HCT116 (cell line): ENCODE measurements at regions not wholly inside any gene's neighbourhood (a gene's known extent, or its start where the extent isn't known, plus 50 kb on each side); places are given as distances from the start of the nearest gene placed in this dataset.

Source experiments
- ATAC-seq: fragments of 200-7000 bp; cut with Tn5 transposase; 2 replicates; pipeline ENCODE4 v1.9.1; 2020; ENCODE audit warnings: mild to moderate bottlenecking, moderate library complexity
- BruUV-seq: library from RNA; stranded (reverse); fragments of 400-500 nt; replicated peaks from 2 replicates; lab custom pipeline; 2021; lab: Mats Ljungman, UMichigan
- CTCF ChIA-PET: fragments of 300-600 bp; sonication (Branson Sonifier 250); formaldehyde crosslinking; loops from one replicate; lab custom pipeline; 2021; ENCODE audit warnings: antibody characterized with exemption; lab: Charles Lee
- POLR2A ChIA-PET: fragments of 300-600, 350-600 bp; sonication (Branson Sonifier 250); formaldehyde crosslinking; loops from one replicate; lab custom pipeline; 2021; ENCODE audit warnings: antibody characterized with exemption; lab: Charles Lee
- RAD21 ChIA-PET, 2 experiments: fragments of 300-600 bp; sonication (Branson Sonifier 250); formaldehyde crosslinking; loops; one replicate each; lab custom pipeline; 2023; ENCODE audit warnings: low total read pairs in 2 of 2; ENCODE audit not compliant: uncharacterized antibody in 2 of 2, unreplicated experiment in 2 of 2, low non-redundant PET in 1 of 2; lab: Charles Lee
- DNase-seq: peaks from one replicate; pipeline ENCODE4 v3.0.0-alpha.2; 2010; ENCODE audit warnings: low read depth, low spot score
- H2AFZ ChIP-seq: fragments of 200-600 bp; shearing (Covaris generic), sonication (generic); 2 replicates; pipeline ENCODE4 v1.6.1; 2017; ENCODE audit warnings: low read depth, mixed run types, mixed read lengths, antibody characterized with exemption, low read length; ENCODE audit not compliant: poor library complexity, severe bottlenecking
- H3K27ac ChIP-seq: 2 replicates; pipeline ENCODE4 v1.5.1; 2012; ENCODE audit warnings: low read depth, low read length
- H3K27me3 ChIP-seq: fragments of 200-600 bp; sonication (generic); 2 replicates; pipeline ENCODE4 v1.6.1; 2016; ENCODE audit warnings: mixed run types, low read length, mixed read lengths; ENCODE audit not compliant: insufficient read depth
- H3K36me3 ChIP-seq, 2 experiments: fragments of 200-500 bp in 1 of 2; fragments of 200-600 bp in 1 of 2; sonication (Bioruptor generic) in 1 of 2; sonication (generic) in 1 of 2; 2 replicates each; pipeline versions ENCODE4 v1.5.1 to v1.6.1; 2014 to 2016; ENCODE audit warnings: low read length in 2 of 2, inconsistent platforms in 1 of 2, mixed read lengths in 1 of 2, mixed run types in 1 of 2; ENCODE audit not compliant: insufficient read depth in 2 of 2, control insufficient read depth in 1 of 2
- H3K4me1 ChIP-seq, 2 experiments: fragments of 200-600 bp in 1 of 2; sonication (generic) in 1 of 2; 2 replicates each; pipeline versions ENCODE4 v1.5.1 to v1.6.1; 2012 to 2017; ENCODE audit warnings: low read length in 2 of 2, inconsistent platforms in 1 of 2, mild to moderate bottlenecking in 1 of 2, mixed read lengths in 1 of 2, mixed run types in 1 of 2, moderate library complexity in 1 of 2; ENCODE audit not compliant: insufficient read depth in 2 of 2, control insufficient read depth in 1 of 2
- H3K4me2 ChIP-seq: fragments of 200-600 bp; sonication (generic); 2 replicates; pipeline ENCODE4 v1.6.1; 2017; ENCODE audit warnings: mixed run types, low read length, mixed read lengths
- H3K4me3 ChIP-seq, 2 experiments: fragments of 200-600 bp in 1 of 2; sonication (generic) in 1 of 2; replicated peaks in 1 of 2; 2 replicates each; pipeline ENCODE4 v1.5.1; 2011 to 2016; ENCODE audit warnings: low read length in 2 of 2, control low read depth in 1 of 2, low read depth in 1 of 2, mild to moderate bottlenecking in 1 of 2, mixed read lengths in 1 of 2, mixed run types in 1 of 2
- H3K79me2 ChIP-seq: fragments of 200-600 bp; sonication (generic); 2 replicates; pipeline ENCODE4 v1.6.1; 2017; ENCODE audit warnings: mild to moderate bottlenecking, mixed run types, low read length, moderate library complexity, mixed read lengths; ENCODE audit not compliant: insufficient read depth
- H3K9ac ChIP-seq: fragments of 200-600 bp; sonication (generic); 2 replicates; pipeline ENCODE4 v1.6.1; 2016; ENCODE audit warnings: low read length, mixed read lengths
- H3K9me2 ChIP-seq: fragments of 200-600 bp; sonication (generic), shearing (Covaris generic); 2 replicates; pipeline ENCODE4 v1.6.1; 2017; ENCODE audit warnings: mixed run types, mild to moderate bottlenecking, moderate library complexity; ENCODE audit not compliant: insufficient read depth
- H3K9me3 ChIP-seq, 2 experiments: fragments of 200-500 bp in 1 of 2; fragments of 200-600 bp in 1 of 2; sonication (Bioruptor generic) in 1 of 2; sonication (generic) in 1 of 2; 2 replicates each; pipeline ENCODE4 v1.6.1; 2014 to 2017; ENCODE audit warnings: low read length in 2 of 2, mixed read lengths in 2 of 2, inconsistent platforms in 1 of 2, low read depth in 1 of 2, mild to moderate bottlenecking in 1 of 2, mixed run types in 1 of 2, moderate library complexity in 1 of 2; ENCODE audit not compliant: control insufficient read depth in 1 of 2, insufficient read depth in 1 of 2
- H4K20me1 ChIP-seq: fragments of 200-600 bp; sonication (generic), shearing (Covaris generic); 2 replicates; pipeline ENCODE4 v1.6.1; 2017; ENCODE audit warnings: mixed run types, mild to moderate bottlenecking, moderate library complexity; ENCODE audit not compliant: insufficient read depth
- CEBPB ChIP-seq: IDR thresholded peaks from 2 replicates; pipeline ENCODE4 v1.6.1; 2012; ENCODE audit warnings: low read depth
- CTCF ChIP-seq, 3 experiments: fragments of 200-600 bp in 1 of 3; sonication (generic) in 1 of 3; IDR thresholded peaks in 2 of 3; conservative IDR thresholded peaks in 1 of 3; 2 replicates each; pipeline ENCODE4 v1.5.1; 2012 to 2017; ENCODE audit warnings: low read depth in 2 of 3, low read length in 2 of 3, antibody characterized with exemption in 1 of 3, borderline replicate concordance in 1 of 3, control low read depth in 1 of 3, mild to moderate bottlenecking in 1 of 3, mixed read lengths in 1 of 3, mixed run types in 1 of 3, moderate library complexity in 1 of 3; ENCODE audit not compliant: insufficient read depth in 1 of 3
- EZH2 ChIP-seq: fragments of 200-600 bp; sonication (generic); IDR thresholded peaks from 2 replicates; pipeline ENCODE4 v1.6.1; 2017; ENCODE audit warnings: antibody characterized with exemption, mixed run types
- EZH2phosphoT487 ChIP-seq: fragments of 200-600 bp; IDR thresholded peaks from 2 replicates; pipeline ENCODE4 v1.6.1; 2018; ENCODE audit warnings: antibody characterized with exemption, borderline replicate concordance
- POLR2AphosphoS5 ChIP-seq: IDR thresholded peaks from 2 replicates; pipeline ENCODE4 v1.6.1; 2011; ENCODE audit warnings: mild to moderate bottlenecking, low read depth, low read length, moderate library complexity
- RAD21 ChIP-seq: IDR thresholded peaks from 2 replicates; pipeline ENCODE4 v1.6.1; 2012; ENCODE audit warnings: low read depth, mild to moderate bottlenecking
- SRF ChIP-seq: IDR thresholded peaks from 2 replicates; pipeline ENCODE4 v1.6.1; 2012; ENCODE audit warnings: low read depth
- TCF7L2 ChIP-seq: IDR thresholded peaks from 2 replicates; pipeline ENCODE4 v1.7.0; 2011; ENCODE audit warnings: borderline replicate concordance, inconsistent platforms; ENCODE audit not compliant: insufficient read depth, insufficient read length; ENCODE audit errors: extremely low read depth
- YY1 ChIP-seq: IDR thresholded peaks from 2 replicates; pipeline ENCODE4 v1.6.1; 2011; ENCODE audit warnings: low read length, low read depth, moderate library complexity, mild to moderate bottlenecking; ENCODE audit not compliant: insufficient replicate concordance; ENCODE audit errors: extremely low read depth
- ZFX ChIP-seq: fragments of 450-650 bp; IDR thresholded peaks from 2 replicates; pipeline ENCODE4 v1.6.1; 2017
- intact Hi-C: fragments of 100-400 bp; cut with micrococcal nuclease; formaldehyde crosslinking; loops from 2 replicates; pipeline ENCODE4 v1.10.0; 2022
- TF ChIP-seq, protein P1 (sequence below): IDR thresholded peaks from 2 replicates; pipeline ENCODE4 v1.6.1; 2012

- H3K9me2 ChIP-seq, result no peaks in the 10 kb centered on the region
- H3K9ac ChIP-seq, result no peak overlapping the region
- H3K27ac ChIP-seq, result no peak overlapping the region
- BruUV-seq, result no TSS peak
- RAD21 ChIA-PET, result no interaction called here
- no peaks in the 10 kb centered on the region for H3K27me3 ChIP-seq
- ATAC-seq, result no peak
- H2AFZ ChIP-seq, result no peak overlapping the region
- TF ChIP-seq, protein P1, sequence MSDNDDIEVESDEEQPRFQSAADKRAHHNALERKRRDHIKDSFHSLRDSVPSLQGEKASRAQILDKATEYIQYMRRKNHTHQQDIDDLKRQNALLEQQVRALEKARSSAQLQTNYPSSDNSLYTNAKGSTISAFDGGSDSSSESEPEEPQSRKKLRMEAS, result no peak
- TF ChIP-seq EZH2 (no peak), POLR2AphosphoS5 (no peak), TCF7L2 (no peak), CTCF (IDR thresholded peaks at IDR 0.05 in 2 of 3, conservative IDR thresholded peaks at IDR 0.05 in 1 of 3; ENCODE audit: borderline replicate concordance in 1 of 3, insufficient read depth in 1 of 3, low read depth in 2 of 3, low read length in 2 of 3) (no peak), SRF (no peak), RAD21 (no peak), YY1 (no peak), EZH2phosphoT487 (no peak), ZFX (no peak), CEBPB (no peak)
- TF ChIP-seq, all 23 proteins: peak for 0
- Histone ChIP-seq H3K79me2 (no peaks in the 10 kb centered on the region), H3K36me3 (no peaks in the 10 kb centered on the region), H3K4me2 (no peak overlapping the region), H3K9me3 (no peaks in the 10 kb centered on the region), H3K4me3 (no peak overlapping the region), H3K4me1 (no peaks in the 10 kb centered on the region), H4K20me1 (no peaks in the 10 kb centered on the region)
- ChIA-PET CTCF (no interaction called here), POLR2A (no interaction called here)
- intact Hi-C loops, result no loop called here
- DNase-seq, result no peak
Measured at GRCh38 chr2:52710810-52711618, 1056.6 kb upstream of the CHAC2 start.
